HepG2 (cell line): ENCODE measurements at regions not wholly inside any gene's neighbourhood (a gene's known extent, or its start where the extent isn't known, plus 50 kb on each side); places are given as distances from the start of the nearest gene placed in this dataset.

Experiments used
- ATAC-seq: fragments of 200-7000 bp; cut with Tn5 transposase; 3 replicates; pipeline ENCODE4 v1.9.1; 2020; ENCODE audit warnings: mild to moderate bottlenecking, moderate library complexity
- BruUV-seq: library from RNA; stranded (reverse); fragments of 400-500 nt; replicated peaks from 2 replicates; lab custom pipeline; 2021; lab: Mats Ljungman, UMichigan
- CTCF ChIA-PET: fragments of 300-600 bp; formaldehyde crosslinking; extraction: SDS; loops from one replicate; lab custom pipeline; 2021; ENCODE audit warnings: low total read pairs, inconsistent platforms, low intra/inter-chr PET ratio; lab: Yijun Ruan, JAX
- POLR2A ChIA-PET: fragments of 350-600 bp; sonication (Branson Sonifier 250); formaldehyde crosslinking; loops from one replicate; lab custom pipeline; 2020; ENCODE audit warnings: antibody characterized with exemption, inconsistent platforms; lab: Yijun Ruan, JAX
- DNase-seq: peaks from one replicate; pipeline ENCODE4 v3.0.0-alpha.2; 2015; ENCODE audit warnings: low spot score
- FAIRE-seq: peaks from 3 replicates; lab custom pipeline; 2011; peaks lifted over from hg19 to GRCh38; lab: Jason Lieb, UNC
- H2AFZ ChIP-seq: one replicate; pipeline ENCODE4 v1.6.1; 2011; ENCODE audit warnings: low read length, inconsistent platforms
- H3K27ac ChIP-seq: fragments of 300-600 bp; 3 replicates; pipeline ENCODE4 v1.8.0; 2011; ENCODE audit warnings: mixed run types, mild to moderate bottlenecking, mixed read lengths, low read length, inconsistent platforms; ENCODE audit not compliant: insufficient read depth; ENCODE audit errors: extremely low read length
- H3K27me3 ChIP-seq, 2 experiments: fragments of 200-600 bp in 1 of 2; 2 replicates in 1 of 2; 3 replicates in 1 of 2; pipeline versions ENCODE4 v1.6.0 to v1.8.0; 2011; ENCODE audit warnings: low read length in 2 of 2, mild to moderate bottlenecking in 2 of 2, moderate library complexity in 2 of 2, inconsistent platforms in 1 of 2; ENCODE audit not compliant: insufficient read depth in 2 of 2, control insufficient read depth in 1 of 2
- H3K36me3 ChIP-seq, 2 experiments: fragments of 200-600 bp in 1 of 2; replicated peaks in 1 of 2; 2 replicates in 1 of 2; 3 replicates in 1 of 2; pipeline versions ENCODE4 v1.5.1 to v1.8.0; 2011; ENCODE audit warnings: low read length in 2 of 2, inconsistent platforms in 1 of 2; ENCODE audit not compliant: insufficient read depth in 2 of 2, control insufficient read depth in 1 of 2
- H3K4me1 ChIP-seq: 2 replicates; pipeline ENCODE4 v1.5.1; 2012; ENCODE audit warnings: low read length, inconsistent platforms; ENCODE audit not compliant: insufficient read depth
- H3K4me2 ChIP-seq: 2 replicates; pipeline ENCODE4 v1.6.0; 2011; ENCODE audit warnings: low read depth, low read length, inconsistent platforms
- H3K4me3 ChIP-seq, 3 experiments: fragments of 200-600 bp in 1 of 3; sonication (generic), shearing (Covaris generic) in 1 of 3; replicated peaks in 1 of 3; 2 replicates each; pipeline ENCODE4 v1.5.1; 2011 to 2016; ENCODE audit warnings: low read length in 3 of 3, inconsistent platforms in 2 of 3, low read depth in 2 of 3, mild to moderate bottlenecking in 2 of 3, control low read depth in 1 of 3, mixed read lengths in 1 of 3; ENCODE audit not compliant: insufficient read depth in 1 of 3
- H3K79me2 ChIP-seq: one replicate; pipeline ENCODE4 v1.6.1; 2011; ENCODE audit warnings: low read length, inconsistent platforms; ENCODE audit not compliant: insufficient read depth
- H3K9ac ChIP-seq: 2 replicates; pipeline ENCODE4 v1.6.0; 2011; ENCODE audit warnings: mild to moderate bottlenecking, low read depth, low read length, inconsistent platforms; ENCODE audit not compliant: insufficient read depth
- H3K9me3 ChIP-seq: 2 replicates; pipeline ENCODE4 v1.5.1; 2012; ENCODE audit warnings: mild to moderate bottlenecking, low read length
- H4K20me1 ChIP-seq: 2 replicates; pipeline ENCODE4 v1.6.0; 2011; ENCODE audit warnings: inconsistent platforms, mild to moderate bottlenecking, low read length, moderate library complexity; ENCODE audit not compliant: insufficient read depth
- AFF4 ChIP-seq: sonication (generic); formaldehyde crosslinking; IDR thresholded peaks from 2 replicates; pipeline ENCODE4 v1.4.0; 2020; ENCODE audit warnings: missing genetic modification reagents
- GMEB1 ChIP-seq: sonication (generic); formaldehyde crosslinking; IDR thresholded peaks from 2 replicates; pipeline ENCODE4 v1.5.1; 2020; ENCODE audit warnings: missing genetic modification reagents, mild to moderate bottlenecking, borderline replicate concordance
- HCFC1 ChIP-seq: fragments of 150-350 bp; IDR thresholded peaks from 2 replicates; pipeline ENCODE4 v1.6.1; 2014; ENCODE audit warnings: low read depth, low read length
- HDAC2 ChIP-seq: sonication (generic); formaldehyde crosslinking; IDR thresholded peaks from 2 replicates; pipeline ENCODE4 v1.4.0; 2020; ENCODE audit warnings: missing genetic modification reagents
- IRX3 ChIP-seq: sonication (generic); formaldehyde crosslinking; IDR thresholded peaks from 2 replicates; pipeline ENCODE4 v1.8.1; 2023; ENCODE audit warnings: mild to moderate bottlenecking, low read depth, missing genetic modification reagents, borderline replicate concordance
- KLF12 ChIP-seq: sonication (generic); formaldehyde crosslinking; IDR thresholded peaks from 2 replicates; pipeline ENCODE4 v1.4.0; 2020; ENCODE audit warnings: missing genetic modification reagents, borderline replicate concordance
- LCORL ChIP-seq, 2 experiments: fragments of 450-650 bp in 1 of 2; sonication (generic) in 1 of 2; formaldehyde crosslinking in 1 of 2; IDR thresholded peaks; 2 replicates each; pipeline versions ENCODE4 v1.5.0 to v1.6.1; 2017 to 2020; ENCODE audit warnings: antibody characterized with exemption in 1 of 2, missing genetic modification reagents in 1 of 2
- MAFF ChIP-seq: IDR thresholded peaks from 2 replicates; pipeline ENCODE4 v1.6.1; 2011; ENCODE audit warnings: low read depth, low read length, improper control_type of control experiment
- MAFK ChIP-seq, 2 experiments: IDR thresholded peaks in 1 of 2; conservative IDR thresholded peaks in 1 of 2; 2 replicates each; pipeline ENCODE4 v1.6.1; 2011; ENCODE audit warnings: improper control_type of control experiment in 2 of 2, low read length in 2 of 2
- MAZ ChIP-seq, 2 experiments: sonication (generic) in 1 of 2; formaldehyde crosslinking in 1 of 2; IDR thresholded peaks; 2 replicates each; pipeline versions ENCODE4 v1.5.0 to v1.6.1; 2012 to 2020; ENCODE audit warnings: low read depth in 2 of 2, mild to moderate bottlenecking in 2 of 2, borderline replicate concordance in 1 of 2, improper control_type of control experiment in 1 of 2, low read length in 1 of 2, missing genetic modification reagents in 1 of 2, moderate library complexity in 1 of 2
- PHF8 ChIP-seq: sonication (generic); formaldehyde crosslinking; IDR thresholded peaks from 2 replicates; pipeline ENCODE4 v1.5.0; 2020; ENCODE audit warnings: missing genetic modification reagents
- ZBTB2 ChIP-seq: sonication (generic); formaldehyde crosslinking; IDR thresholded peaks from 2 replicates; pipeline ENCODE4 v1.8.0; 2022; ENCODE audit warnings: low read depth, missing genetic modification reagents
- ZNF652 ChIP-seq: IDR thresholded peaks from 2 replicates; pipeline ENCODE4 v1.6.1; 2016; ENCODE audit warnings: low read depth, borderline replicate concordance
- ZNF782 ChIP-seq: sonication (generic); formaldehyde crosslinking; IDR thresholded peaks from 2 replicates; pipeline ENCODE4 v1.4.0; 2020; ENCODE audit warnings: missing genetic modification reagents, mild to moderate bottlenecking, borderline replicate concordance
- in situ Hi-C: cut with HindIII; loops from 2 replicates; pipeline ENCODE4 v1.10.0; 2017; ENCODE audit warnings: low pct_unique_long_range_greater_than_20kb; ENCODE audit not compliant: extremely low pct_ligation_motif_present
- intact Hi-C: fragments of 100-400 bp; cut with micrococcal nuclease; formaldehyde crosslinking; loops from one replicate; pipeline ENCODE4 v1.10.0; 2022; ENCODE audit not compliant: unreplicated experiment

GRCh38 chr12:73158341-73158740 lies 886.2 kb downstream of the TRHDE start:
- H3K27me3 ChIP-seq, result no peaks in the 10 kb centered on the region

GRCh38 chr12:73159954-73160353 lies 887.8 kb downstream of the TRHDE start:
- H3K27ac ChIP-seq, result no peak overlapping the region
- H3K4me2 ChIP-seq, result no peak overlapping the region
- H3K9ac ChIP-seq, result no peak overlapping the region
- FAIRE-seq, result no peak
- ATAC-seq, result no peak
- H3K79me2 ChIP-seq, result no peaks in the 10 kb centered on the region
- H3K4me3 ChIP-seq, result no peak overlapping the region
- in situ Hi-C loops (no loop called here), intact Hi-C loops (no loop called here)
- H2AFZ ChIP-seq, result no peak overlapping the region
- no peaks in the 10 kb centered on the region for H4K20me1 ChIP-seq
- H3K27me3 ChIP-seq, result no peaks in the 10 kb centered on the region
- CTCF ChIA-PET, result no interaction called here
- no TSS peak for BruUV-seq
- no peaks in the 10 kb centered on the region for H3K4me1 ChIP-seq
- 0 out of 2 replicates have a peak, but pooled peaks cover 12% of the 10 kb centered on the region for H3K9me3 ChIP-seq
- H3K36me3 ChIP-seq, result no peaks in the 10 kb centered on the region
- no peak for DNase-seq
- POLR2A ChIA-PET, result no interaction called here
- TF ChIP-seq KLF12 (CRISPR knock-in tag) (no peak), ZBTB2 (CRISPR knock-in tag) (no peak), ZNF782 (no peak), AFF4 (no peak), MAZ (IDR thresholded peaks at IDR 0.05; ENCODE audit: borderline replicate concordance, low read depth, low read length) (no peak), MAZ (CRISPR knock-in tag; IDR thresholded peaks at IDR 0.05; ENCODE audit: low read depth) (no peak), HDAC2 (CRISPR knock-in tag) (no peak), PHF8 (no peak), GMEB1 (CRISPR knock-in tag) (no peak), HCFC1 (no peak)

More at GRCh38 chr12:73158341-73158740, 886.2 kb downstream of the TRHDE start:
- no peak for DNase-seq
- in situ Hi-C loops (no loop called here), intact Hi-C loops (no loop called here)
- ChIA-PET CTCF (no interaction called here), POLR2A (no interaction called here)
- no peak for ATAC-seq
- no peak for TF ChIP-seq IRX3 (CRISPR knock-in tag)
- TF ChIP-seq MAFK (conservative IDR thresholded peaks at IDR 0.05 in 1 of 2, IDR thresholded peaks at IDR 0.05 in 1 of 2; ENCODE audit: low read length in 2 of 2), result peak; percentile 22 to 65; a peak in 2 of 4 replicates
- no peak for TF ChIP-seq ZNF652 (CRISPR knock-in tag)
- TF ChIP-seq MAFF, result peak; percentile 45; the same call in 1 of the 2 replicates
- no peak for TF ChIP-seq LCORL (IDR thresholded peaks at IDR 0.05)
- TF ChIP-seq LCORL (CRISPR knock-in tag; IDR thresholded peaks at IDR 0.05), result no peak
- FAIRE-seq, result no peak
- H3K79me2 ChIP-seq, result no peaks in the 10 kb centered on the region
- no peaks in the 10 kb centered on the region for H3K36me3 ChIP-seq
- H3K4me2 ChIP-seq, result no peak overlapping the region
- H3K4me3 ChIP-seq, result no peak overlapping the region
- no peaks in the 10 kb centered on the region for H4K20me1 ChIP-seq
- H2AFZ ChIP-seq, result no peak overlapping the region
- no TSS peak for BruUV-seq
- no peaks in the 10 kb centered on the region for H3K4me1 ChIP-seq
- no peak overlapping the region for H3K9ac ChIP-seq
- 0 out of 2 replicates have a peak, but pooled peaks cover under 1% of the 10 kb centered on the region for H3K9me3 ChIP-seq
- H3K27ac ChIP-seq, result no peak overlapping the region
